ENCODE measurements at regions not wholly inside any gene's neighbourhood (a gene's known extent, or its start where the extent isn't known, plus 50 kb on each side); places are given as distances from the start of the nearest gene placed in this dataset.

DNA sequence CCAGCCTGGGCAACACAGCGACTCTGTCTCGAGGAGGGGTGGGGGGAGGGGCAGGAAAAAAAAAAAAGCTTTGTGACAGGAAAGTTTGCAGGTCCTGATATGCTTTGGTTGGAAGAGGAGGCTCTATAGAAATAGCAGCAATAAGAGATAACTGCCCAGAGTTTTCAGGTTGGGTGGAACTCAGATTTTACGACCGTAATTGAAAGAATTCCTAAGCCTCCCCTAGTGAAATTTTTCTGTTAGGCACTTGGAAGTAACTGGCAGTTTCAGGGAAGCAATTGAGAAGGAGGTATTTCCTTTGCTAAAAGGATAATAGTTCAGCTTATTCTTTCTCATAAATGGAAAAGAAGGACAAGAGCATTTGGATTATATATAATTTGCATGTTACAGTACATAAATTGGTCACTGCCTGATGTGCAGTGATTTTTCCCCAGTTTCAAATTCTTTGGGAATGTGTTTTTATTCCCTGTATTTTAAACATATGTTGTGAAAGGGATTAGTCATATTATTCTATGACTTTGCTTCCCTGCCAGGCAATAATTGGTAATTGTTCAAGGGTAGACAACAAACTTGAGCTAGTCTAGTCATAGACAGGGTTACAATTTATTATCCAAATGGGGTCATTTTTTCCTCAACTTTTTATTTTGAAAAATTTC, 452.8 kb downstream of the AEBP2 start:
- no peak overlapping the region for H3K27ac ChIP-seq (ENCODE audit: low read depth, low read length)

GRCh38 chr12:19893514-19893913, 454.2 kb downstream of the AEBP2 start:
- Histone ChIP-seq H3K27ac (ENCODE audit: low read depth, low read length) (no peak overlapping the region), H3K36me3 (ENCODE audit: control insufficient read depth in 3 of 3, insufficient read depth in 3 of 3, low read length in 3 of 3) (no peaks in the 10 kb centered on the region), H3K9me3 (ENCODE audit: control insufficient read depth in 3 of 3, low read length in 3 of 3) (no peaks in the 10 kb centered on the region), H3K4me3 (ENCODE audit: low read length in 3 of 3) (no peak overlapping the region), H3K9ac (ENCODE audit: low read depth in 1 of 3, low read length in 3 of 3) (no peak overlapping the region), H3K4me1 (ENCODE audit: control insufficient read depth in 3 of 3, insufficient read depth in 3 of 3, low read length in 3 of 3) (no peaks in the 10 kb centered on the region), H3K27me3 (ENCODE audit: control insufficient read depth in 3 of 3, insufficient read depth in 3 of 3, low read length in 3 of 3) (no peaks in the 10 kb centered on the region)

More for the DNA sequence above, 452.8 kb downstream of the AEBP2 start:
- Histone ChIP-seq H3K9me3 (ENCODE audit: control insufficient read depth in 3 of 3, low read length in 3 of 3) (no peaks in the 10 kb centered on the region), H3K9ac (ENCODE audit: low read depth in 1 of 3, low read length in 3 of 3) (no peak overlapping the region), H3K4me3 (ENCODE audit: low read length in 3 of 3) (no peak overlapping the region), H3K27me3 (ENCODE audit: control insufficient read depth in 3 of 3, insufficient read depth in 3 of 3, low read length in 3 of 3) (no peaks in the 10 kb centered on the region), H3K4me1 (ENCODE audit: control insufficient read depth in 3 of 3, insufficient read depth in 3 of 3, low read length in 3 of 3) (no peaks in the 10 kb centered on the region), H3K36me3 (ENCODE audit: control insufficient read depth in 3 of 3, insufficient read depth in 3 of 3, low read length in 3 of 3) (no peaks in the 10 kb centered on the region)

- no peak overlapping the region for H3K4me3 ChIP-seq (ENCODE audit: low read length in 3 of 3)
- H3K27me3 ChIP-seq (ENCODE audit: control insufficient read depth in 3 of 3, insufficient read depth in 3 of 3, low read length in 3 of 3): no peaks in the 10 kb centered on the region
- no peaks in the 10 kb centered on the region for H3K36me3 ChIP-seq (ENCODE audit: control insufficient read depth in 3 of 3, insufficient read depth in 3 of 3, low read length in 3 of 3)
- no peak overlapping the region for H3K9ac ChIP-seq (ENCODE audit: low read depth in 1 of 3, low read length in 3 of 3)
- H3K9me3 ChIP-seq (ENCODE audit: control insufficient read depth in 3 of 3, low read length in 3 of 3): no peaks in the 10 kb centered on the region
- no peak overlapping the region for H3K27ac ChIP-seq (ENCODE audit: low read depth, low read length)
- H3K4me1 ChIP-seq (ENCODE audit: control insufficient read depth in 3 of 3, insufficient read depth in 3 of 3, low read length in 3 of 3): no peaks in the 10 kb centered on the region
Observed at GRCh38 chr12:19894050-19894449, 454.8 kb downstream of the AEBP2 start.

DNA sequence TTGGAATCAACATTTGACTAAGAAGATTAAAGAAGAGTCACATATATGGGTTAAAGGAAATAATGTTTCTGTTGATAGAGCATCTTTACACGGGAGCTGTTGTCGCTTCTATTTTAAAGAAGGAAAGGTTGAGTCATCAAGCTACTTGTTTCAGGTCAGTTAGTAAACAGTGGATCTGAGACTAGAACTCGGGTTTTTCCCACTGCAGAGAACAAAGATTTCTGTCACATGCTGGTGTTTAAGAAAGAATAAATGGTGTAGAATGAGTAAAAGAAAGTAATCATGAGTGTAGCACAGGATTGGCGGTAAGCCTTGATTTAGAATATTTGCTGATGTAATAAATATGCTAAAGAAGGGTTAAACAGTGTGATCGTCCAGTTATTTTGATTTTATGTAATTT, 455.5 kb downstream of the AEBP2 start:
- no peak overlapping the region for H3K4me3 ChIP-seq (ENCODE audit: low read length in 3 of 3)
- no peak overlapping the region for H3K27ac ChIP-seq (ENCODE audit: low read depth, low read length)
- no peaks in the 10 kb centered on the region for H3K4me1 ChIP-seq (ENCODE audit: control insufficient read depth in 3 of 3, insufficient read depth in 3 of 3, low read length in 3 of 3)
- no peak overlapping the region for H3K9ac ChIP-seq (ENCODE audit: low read depth in 1 of 3, low read length in 3 of 3)
- H3K36me3 ChIP-seq (ENCODE audit: control insufficient read depth in 3 of 3, insufficient read depth in 3 of 3, low read length in 3 of 3): no peaks in the 10 kb centered on the region
- H3K9me3 ChIP-seq (ENCODE audit: control insufficient read depth in 3 of 3, low read length in 3 of 3): peaks cover 0 to 3% (median 0%) of the 10 kb centered on the region in 3 donors
- H3K27me3 ChIP-seq (ENCODE audit: control insufficient read depth in 3 of 3, insufficient read depth in 3 of 3, low read length in 3 of 3): no peaks in the 10 kb centered on the region

- H3K4me1 ChIP-seq (ENCODE audit: control insufficient read depth in 3 of 3, insufficient read depth in 3 of 3, low read length in 3 of 3): no peaks in the 10 kb centered on the region
- H3K36me3 ChIP-seq (ENCODE audit: control insufficient read depth in 3 of 3, insufficient read depth in 3 of 3, low read length in 3 of 3): no peaks in the 10 kb centered on the region
- H3K27me3 ChIP-seq (ENCODE audit: control insufficient read depth in 3 of 3, insufficient read depth in 3 of 3, low read length in 3 of 3): no peaks in the 10 kb centered on the region
- peaks cover 0 to 3% (median 0%) of the 10 kb centered on the region in 3 donors for H3K9me3 ChIP-seq (ENCODE audit: control insufficient read depth in 3 of 3, low read length in 3 of 3)
- no peak overlapping the region for H3K27ac ChIP-seq (ENCODE audit: low read depth, low read length)
- no peak overlapping the region for H3K4me3 ChIP-seq (ENCODE audit: low read length in 3 of 3)
- no peak overlapping the region for H3K9ac ChIP-seq (ENCODE audit: low read depth in 1 of 3, low read length in 3 of 3)
Observed at GRCh38 chr12:19895246-19896020, 456.1 kb downstream of the AEBP2 start.

DNA sequence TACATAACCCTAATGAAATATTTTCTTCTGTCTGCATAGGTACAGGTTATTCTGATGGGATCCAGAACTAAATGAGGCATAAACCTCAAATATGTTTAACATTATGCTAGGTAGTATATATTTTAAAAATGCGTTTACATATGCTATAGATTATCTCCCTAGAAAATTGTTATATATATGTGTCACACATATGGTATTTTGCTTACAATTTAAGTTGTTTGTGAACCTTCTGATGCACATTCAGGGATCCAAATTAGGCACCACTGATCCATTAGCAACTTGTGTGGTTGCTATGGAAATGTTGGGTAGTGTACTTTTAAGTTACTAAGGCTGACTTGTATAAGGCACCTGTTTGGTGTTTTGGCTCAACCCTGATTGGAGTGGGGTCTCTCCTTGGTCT, 456.7 kb downstream of the AEBP2 start:
- H3K4me3 ChIP-seq (ENCODE audit: low read length in 3 of 3): no peak overlapping the region
- H3K36me3 ChIP-seq (ENCODE audit: control insufficient read depth in 3 of 3, insufficient read depth in 3 of 3, low read length in 3 of 3): no peaks in the 10 kb centered on the region
- no peaks in the 10 kb centered on the region for H3K27me3 ChIP-seq (ENCODE audit: control insufficient read depth in 3 of 3, insufficient read depth in 3 of 3, low read length in 3 of 3)
- no peak overlapping the region for H3K9ac ChIP-seq (ENCODE audit: low read depth in 1 of 3, low read length in 3 of 3)
- no peak overlapping the region for H3K27ac ChIP-seq (ENCODE audit: low read depth, low read length)
- H3K4me1 ChIP-seq (ENCODE audit: control insufficient read depth in 3 of 3, insufficient read depth in 3 of 3, low read length in 3 of 3): no peaks in the 10 kb centered on the region
- peaks cover 0 to 3% (median 0%) of the 10 kb centered on the region in 3 donors for H3K9me3 ChIP-seq (ENCODE audit: control insufficient read depth in 3 of 3, low read length in 3 of 3)

DNA sequence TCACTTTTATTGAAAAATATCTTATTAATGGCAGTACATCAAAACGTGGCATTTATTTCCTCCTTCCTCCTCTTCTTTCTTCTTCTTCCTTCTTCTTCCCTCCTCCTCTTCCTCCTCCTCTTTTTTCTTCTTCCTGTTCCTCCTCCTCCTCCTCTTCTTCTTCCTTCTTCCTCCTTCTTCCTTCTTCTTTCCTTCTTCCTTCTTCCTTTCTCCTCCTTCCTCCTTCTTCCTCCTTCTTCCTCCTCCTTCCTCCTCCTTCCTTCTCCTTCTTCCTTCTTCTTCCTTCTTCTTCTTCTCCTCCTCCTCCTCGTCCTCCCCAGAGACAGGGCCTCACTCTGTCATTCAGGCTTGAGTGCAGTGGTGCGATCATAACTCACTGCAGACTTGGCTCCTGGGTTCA, 457.2 kb downstream of the AEBP2 start:
- Histone ChIP-seq H3K27me3 (ENCODE audit: control insufficient read depth in 3 of 3, insufficient read depth in 3 of 3, low read length in 3 of 3) (no peaks in the 10 kb centered on the region), H3K36me3 (ENCODE audit: control insufficient read depth in 3 of 3, insufficient read depth in 3 of 3, low read length in 3 of 3) (no peaks in the 10 kb centered on the region), H3K9ac (ENCODE audit: low read depth in 1 of 3, low read length in 3 of 3) (no peak overlapping the region), H3K4me1 (ENCODE audit: control insufficient read depth in 3 of 3, insufficient read depth in 3 of 3, low read length in 3 of 3) (no peaks in the 10 kb centered on the region), H3K27ac (ENCODE audit: low read depth, low read length) (no peak overlapping the region), H3K9me3 (ENCODE audit: control insufficient read depth in 3 of 3, low read length in 3 of 3) (peaks cover 0 to 3% (median 0%) of the 10 kb centered on the region in 3 donors), H3K4me3 (ENCODE audit: low read length in 3 of 3) (no peak overlapping the region)

- H3K27me3 ChIP-seq (ENCODE audit: control insufficient read depth in 3 of 3, insufficient read depth in 3 of 3, low read length in 3 of 3): no peaks in the 10 kb centered on the region
Observed at GRCh38 chr12:19897900-19898408, 458.7 kb downstream of the AEBP2 start.

DNA sequence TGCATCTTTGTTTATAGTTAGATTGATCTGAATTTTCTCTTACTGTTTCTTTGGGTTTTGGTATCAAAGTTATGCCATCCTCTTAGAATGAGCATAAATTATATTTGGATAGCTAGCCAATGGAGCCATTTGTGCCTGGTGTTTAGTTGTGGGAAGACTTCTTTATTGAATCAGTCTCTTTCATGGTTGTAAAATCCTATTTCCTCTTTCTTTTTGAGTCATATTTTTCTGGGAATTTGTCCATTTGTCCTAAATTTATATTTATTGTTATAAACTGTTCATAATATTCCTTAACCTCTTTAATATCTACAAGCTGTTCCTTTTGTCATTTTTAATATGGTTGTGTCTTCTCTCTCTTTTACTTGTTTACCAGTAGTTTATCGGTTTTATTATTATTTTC, 462.5 kb downstream of the AEBP2 start:
- no peak overlapping the region for H3K9ac ChIP-seq (ENCODE audit: low read depth in 1 of 3, low read length in 3 of 3)
- H3K27me3 ChIP-seq (ENCODE audit: control insufficient read depth in 3 of 3, insufficient read depth in 3 of 3, low read length in 3 of 3): no peaks in the 10 kb centered on the region
- no peak overlapping the region for H3K4me3 ChIP-seq (ENCODE audit: low read length in 3 of 3)
- H3K36me3 ChIP-seq (ENCODE audit: control insufficient read depth in 3 of 3, insufficient read depth in 3 of 3, low read length in 3 of 3): no peaks in the 10 kb centered on the region
- no peak overlapping the region for H3K27ac ChIP-seq (ENCODE audit: low read depth, low read length)
- no peaks in the 10 kb centered on the region for H3K4me1 ChIP-seq (ENCODE audit: control insufficient read depth in 3 of 3, insufficient read depth in 3 of 3, low read length in 3 of 3)
- H3K9me3 ChIP-seq (ENCODE audit: control insufficient read depth in 3 of 3, low read length in 3 of 3): peaks cover 0 to 3% (median 0%) of the 10 kb centered on the region in 3 donors

More at GRCh38 chr12:19897900-19898408, 458.7 kb downstream of the AEBP2 start:
- Histone ChIP-seq H3K4me3 (ENCODE audit: low read length in 3 of 3) (no peak overlapping the region), H3K4me1 (ENCODE audit: control insufficient read depth in 3 of 3, insufficient read depth in 3 of 3, low read length in 3 of 3) (no peaks in the 10 kb centered on the region), H3K27ac (ENCODE audit: low read depth, low read length) (no peak overlapping the region), H3K36me3 (ENCODE audit: control insufficient read depth in 3 of 3, insufficient read depth in 3 of 3, low read length in 3 of 3) (no peaks in the 10 kb centered on the region), H3K9me3 (ENCODE audit: control insufficient read depth in 3 of 3, low read length in 3 of 3) (peaks cover 0 to 3% (median 0%) of the 10 kb centered on the region in 3 donors), H3K9ac (ENCODE audit: low read depth in 1 of 3, low read length in 3 of 3) (no peak overlapping the region)

- H3K9me3 ChIP-seq (ENCODE audit: control insufficient read depth in 3 of 3, low read length in 3 of 3): no peaks in the 10 kb centered on the region
- H3K27ac ChIP-seq (ENCODE audit: low read depth, low read length): no peak overlapping the region
- no peaks in the 10 kb centered on the region for H3K27me3 ChIP-seq (ENCODE audit: control insufficient read depth in 3 of 3, insufficient read depth in 3 of 3, low read length in 3 of 3)
- no peak overlapping the region for H3K4me3 ChIP-seq (ENCODE audit: low read length in 3 of 3)
- no peak overlapping the region for H3K9ac ChIP-seq (ENCODE audit: low read depth in 1 of 3, low read length in 3 of 3)
- no peaks in the 10 kb centered on the region for H3K4me1 ChIP-seq (ENCODE audit: control insufficient read depth in 3 of 3, insufficient read depth in 3 of 3, low read length in 3 of 3)
- H3K36me3 ChIP-seq (ENCODE audit: control insufficient read depth in 3 of 3, insufficient read depth in 3 of 3, low read length in 3 of 3): no peaks in the 10 kb centered on the region
Observed at GRCh38 chr12:19904819-19905218, 463.5 kb upstream of the PDE3A start.

Data from skeletal muscle tissue (tissue), 3 donors.